GM20431 (cell line): ENCODE measurements at regions not wholly inside any gene's neighbourhood (a gene's known extent, or its start where the extent isn't known, plus 50 kb on each side); places are given as distances from the start of the nearest gene placed in this dataset.

Experiments
- in situ Hi-C: fragments of 300-500 bp; cut with MseI, MboI; formaldehyde crosslinking; loops from one replicate; pipeline ENCODE4 v1.15.0; 2020; ENCODE audit warnings: low sequenced_read_pairs; ENCODE audit not compliant: unreplicated experiment

DNA sequence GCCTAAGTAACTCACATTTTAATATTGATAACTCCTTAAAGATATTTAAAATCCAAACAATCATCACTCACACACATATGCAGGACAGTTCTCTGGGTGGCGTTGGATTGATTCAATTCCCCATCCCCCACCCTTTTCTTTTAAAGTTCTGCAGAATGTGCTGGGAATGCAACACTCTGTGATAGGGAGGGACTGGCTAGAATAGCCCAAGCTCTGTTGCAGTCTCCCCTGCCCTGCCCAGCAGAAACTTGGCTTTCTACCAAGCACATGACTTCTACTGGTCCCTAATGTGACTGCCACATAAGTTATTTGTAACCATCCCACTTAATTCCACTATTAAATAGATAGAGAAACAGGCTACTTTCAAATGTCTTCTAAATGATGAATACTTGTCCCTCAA lies 55.2 kb downstream of the TWIST1 start:
- in situ Hi-C loops: loop anchor here (25.0 kb wide), 1 partner anchor 725 kb away; no protein-coding TSS in a partner anchor

GRCh38 chr7:19061331-19061730 lies 56.1 kb downstream of the TWIST1 start:
- in situ Hi-C loops: loop anchor here (25.0 kb wide), 1 partner anchor 724 kb away; no protein-coding TSS in a partner anchor

DNA sequence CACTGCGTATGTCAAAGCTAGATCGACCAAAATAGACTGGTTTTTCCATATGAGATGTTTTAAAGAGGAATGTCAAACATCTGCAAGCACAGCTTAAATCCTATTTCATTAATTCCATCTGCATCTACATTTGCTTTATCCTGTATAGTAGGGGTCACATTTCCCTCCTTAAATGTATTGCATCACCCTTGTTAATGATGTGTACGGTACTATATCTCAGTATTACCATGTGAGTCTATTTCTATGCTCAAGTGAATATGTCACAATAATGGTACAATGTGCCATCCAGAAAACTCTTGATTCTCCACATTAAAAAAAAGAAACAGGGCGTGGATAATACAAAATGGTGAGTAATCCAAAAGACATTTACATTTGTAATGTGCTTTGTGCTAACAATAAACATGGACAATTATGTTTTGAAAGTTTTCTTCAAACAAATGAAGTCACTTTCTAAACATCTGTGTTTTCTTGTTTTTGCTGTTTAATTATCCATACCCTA lies 56.6 kb downstream of the TWIST1 start:
- in situ Hi-C loops: loop anchor here (25.0 kb wide), 1 partner anchor 724 kb away; no protein-coding TSS in a partner anchor

DNA sequence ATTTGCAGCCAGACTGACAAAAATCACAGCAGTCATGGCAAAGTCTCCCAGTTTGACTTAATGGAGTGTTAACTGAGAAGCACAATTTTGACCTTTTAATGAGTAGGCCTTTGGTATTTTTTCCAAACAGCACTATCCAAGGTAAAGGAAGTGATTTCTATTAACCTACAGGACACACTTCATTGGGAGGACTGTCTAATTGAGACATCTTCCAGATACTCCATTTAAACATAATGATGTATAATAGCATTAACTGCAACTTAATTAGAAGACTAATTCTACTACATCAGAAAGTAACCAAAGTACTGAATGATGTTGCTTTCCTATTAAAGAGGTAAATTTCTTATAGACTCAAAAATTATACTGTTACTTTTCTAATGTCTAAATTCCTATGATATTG lies 61.1 kb downstream of the TWIST1 start:
- in situ Hi-C loops: loop anchor here (25.0 kb wide), 1 partner anchor 719 kb away; no protein-coding TSS in a partner anchor
